ENCODE measurements at regions not wholly inside any gene's neighbourhood (a gene's known extent, or its start where the extent isn't known, plus 50 kb on each side); places are given as distances from the start of the nearest gene placed in this dataset.
A peak's percentile ranks its signal among the peaks of the same experiment; 100 is the strongest.

- no peaks in the 10 kb centered on the region for H3F3A ChIP-seq (replicated peaks; ENCODE audit: insufficient read depth)
- POLR2A ChIA-PET: no interaction called here
- TF ChIP-seq GATA2 (CRISPR knock-in tag; IDR thresholded peaks at IDR 0.05) (no peak), NRF1 (IDR thresholded peaks at IDR 0.05; ENCODE audit: low read depth, low read length) (no peak), TCF12 (IDR thresholded peaks at IDR 0.05) (peak; percentile 83), USF2 (IDR thresholded peaks at IDR 0.05; ENCODE audit: borderline replicate concordance, low read depth, low read length) (no peak), YY1 (IDR thresholded peaks at IDR 0.05; ENCODE audit: low read depth) (no peak), RCOR1 (IDR thresholded peaks at IDR 0.05; ENCODE audit: low read length) (no peak), EP300 (IDR thresholded peaks at IDR 0.05; ENCODE audit: borderline replicate concordance in 1 of 2, low read depth in 1 of 2, low read length in 1 of 2) (peak in 1 of 2 experiments; percentile 67; a peak in 1 of 4 replicates), SMC3 (IDR thresholded peaks at IDR 0.05; ENCODE audit: low read depth, low read length) (no peak), SIN3A (IDR thresholded peaks at IDR 0.05; ENCODE audit: borderline replicate concordance, low read depth, low read length) (peak; percentile 53; the same call in 1 of the 2 replicates), ZBTB33 (IDR thresholded peaks at IDR 0.05; ENCODE audit: borderline replicate concordance, low read depth) (no peak), POLR2AphosphoS5 (IDR thresholded peaks at IDR 0.05; ENCODE audit: low read depth, low read length) (peak; percentile 18; the same call in 1 of the 2 replicates), PBX3 (IDR thresholded peaks at IDR 0.05) (peak; percentile 94), CHD2 (IDR thresholded peaks at IDR 0.05; ENCODE audit: low read length, partially characterized antibody) (no peak), EZH2phosphoT487 (IDR thresholded peaks at IDR 0.05; ENCODE audit: borderline replicate concordance, low read depth) (no peak), TAF1 (IDR thresholded peaks at IDR 0.05; ENCODE audit: borderline replicate concordance, low read depth, low read length) (no peak), JUND (IDR thresholded peaks at IDR 0.05) (0 out of 2 replicates have a peak, but pooled peaks have one; percentile 38), FOSL2 (IDR thresholded peaks at IDR 0.05; ENCODE audit: borderline replicate concordance, low read depth) (peak; percentile 18; the same call in 1 of the 2 replicates), TEAD4 (IDR thresholded peaks at IDR 0.05; ENCODE audit: borderline replicate concordance, insufficient read depth) (peak; percentile 69; the same call in 1 of the 2 replicates)
- TF ChIP-seq, protein P1, sequence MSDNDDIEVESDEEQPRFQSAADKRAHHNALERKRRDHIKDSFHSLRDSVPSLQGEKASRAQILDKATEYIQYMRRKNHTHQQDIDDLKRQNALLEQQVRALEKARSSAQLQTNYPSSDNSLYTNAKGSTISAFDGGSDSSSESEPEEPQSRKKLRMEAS (IDR thresholded peaks at IDR 0.05; ENCODE audit: low read depth): peak; percentile 75
- TF ChIP-seq, protein P2, sequence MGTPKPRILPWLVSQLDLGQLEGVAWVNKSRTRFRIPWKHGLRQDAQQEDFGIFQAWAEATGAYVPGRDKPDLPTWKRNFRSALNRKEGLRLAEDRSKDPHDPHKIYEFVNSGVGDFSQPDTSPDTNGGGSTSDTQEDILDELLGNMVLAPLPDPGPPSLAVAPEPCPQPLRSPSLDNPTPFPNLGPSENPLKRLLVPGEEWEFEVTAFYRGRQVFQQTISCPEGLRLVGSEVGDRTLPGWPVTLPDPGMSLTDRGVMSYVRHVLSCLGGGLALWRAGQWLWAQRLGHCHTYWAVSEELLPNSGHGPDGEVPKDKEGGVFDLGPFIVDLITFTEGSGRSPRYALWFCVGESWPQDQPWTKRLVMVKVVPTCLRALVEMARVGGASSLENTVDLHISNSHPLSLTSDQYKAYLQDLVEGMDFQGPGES (IDR thresholded peaks at IDR 0.05; ENCODE audit: low read depth, low read length): no peak
- TF ChIP-seq, protein P3, sequence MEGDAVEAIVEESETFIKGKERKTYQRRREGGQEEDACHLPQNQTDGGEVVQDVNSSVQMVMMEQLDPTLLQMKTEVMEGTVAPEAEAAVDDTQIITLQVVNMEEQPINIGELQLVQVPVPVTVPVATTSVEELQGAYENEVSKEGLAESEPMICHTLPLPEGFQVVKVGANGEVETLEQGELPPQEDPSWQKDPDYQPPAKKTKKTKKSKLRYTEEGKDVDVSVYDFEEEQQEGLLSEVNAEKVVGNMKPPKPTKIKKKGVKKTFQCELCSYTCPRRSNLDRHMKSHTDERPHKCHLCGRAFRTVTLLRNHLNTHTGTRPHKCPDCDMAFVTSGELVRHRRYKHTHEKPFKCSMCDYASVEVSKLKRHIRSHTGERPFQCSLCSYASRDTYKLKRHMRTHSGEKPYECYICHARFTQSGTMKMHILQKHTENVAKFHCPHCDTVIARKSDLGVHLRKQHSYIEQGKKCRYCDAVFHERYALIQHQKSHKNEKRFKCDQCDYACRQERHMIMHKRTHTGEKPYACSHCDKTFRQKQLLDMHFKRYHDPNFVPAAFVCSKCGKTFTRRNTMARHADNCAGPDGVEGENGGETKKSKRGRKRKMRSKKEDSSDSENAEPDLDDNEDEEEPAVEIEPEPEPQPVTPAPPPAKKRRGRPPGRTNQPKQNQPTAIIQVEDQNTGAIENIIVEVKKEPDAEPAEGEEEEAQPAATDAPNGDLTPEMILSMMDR (IDR thresholded peaks at IDR 0.05): no peak
- TF ChIP-seq, protein P4, sequence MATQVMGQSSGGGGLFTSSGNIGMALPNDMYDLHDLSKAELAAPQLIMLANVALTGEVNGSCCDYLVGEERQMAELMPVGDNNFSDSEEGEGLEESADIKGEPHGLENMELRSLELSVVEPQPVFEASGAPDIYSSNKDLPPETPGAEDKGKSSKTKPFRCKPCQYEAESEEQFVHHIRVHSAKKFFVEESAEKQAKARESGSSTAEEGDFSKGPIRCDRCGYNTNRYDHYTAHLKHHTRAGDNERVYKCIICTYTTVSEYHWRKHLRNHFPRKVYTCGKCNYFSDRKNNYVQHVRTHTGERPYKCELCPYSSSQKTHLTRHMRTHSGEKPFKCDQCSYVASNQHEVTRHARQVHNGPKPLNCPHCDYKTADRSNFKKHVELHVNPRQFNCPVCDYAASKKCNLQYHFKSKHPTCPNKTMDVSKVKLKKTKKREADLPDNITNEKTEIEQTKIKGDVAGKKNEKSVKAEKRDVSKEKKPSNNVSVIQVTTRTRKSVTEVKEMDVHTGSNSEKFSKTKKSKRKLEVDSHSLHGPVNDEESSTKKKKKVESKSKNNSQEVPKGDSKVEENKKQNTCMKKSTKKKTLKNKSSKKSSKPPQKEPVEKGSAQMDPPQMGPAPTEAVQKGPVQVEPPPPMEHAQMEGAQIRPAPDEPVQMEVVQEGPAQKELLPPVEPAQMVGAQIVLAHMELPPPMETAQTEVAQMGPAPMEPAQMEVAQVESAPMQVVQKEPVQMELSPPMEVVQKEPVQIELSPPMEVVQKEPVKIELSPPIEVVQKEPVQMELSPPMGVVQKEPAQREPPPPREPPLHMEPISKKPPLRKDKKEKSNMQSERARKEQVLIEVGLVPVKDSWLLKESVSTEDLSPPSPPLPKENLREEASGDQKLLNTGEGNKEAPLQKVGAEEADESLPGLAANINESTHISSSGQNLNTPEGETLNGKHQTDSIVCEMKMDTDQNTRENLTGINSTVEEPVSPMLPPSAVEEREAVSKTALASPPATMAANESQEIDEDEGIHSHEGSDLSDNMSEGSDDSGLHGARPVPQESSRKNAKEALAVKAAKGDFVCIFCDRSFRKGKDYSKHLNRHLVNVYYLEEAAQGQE (IDR thresholded peaks at IDR 0.05; ENCODE audit: low read depth, low read length): no peak
Observed at GRCh38 chr2:172230889-172231401, 128.2 kb upstream of the DLX2 start.

More at GRCh38 chr2:172230889-172231401, 128.2 kb upstream of the DLX2 start:
- DNase-seq: no peak
- Histone ChIP-seq H3K9me3 (no peaks in the 10 kb centered on the region), H3K79me2 (ENCODE audit: insufficient read depth) (no peaks in the 10 kb centered on the region), H4K20me1 (ENCODE audit: insufficient read depth) (no peaks in the 10 kb centered on the region), H3K9me2 (no peaks in the 10 kb centered on the region), H3K36me3 (replicated peaks in 1 of 2; ENCODE audit: control insufficient read depth in 1 of 2, insufficient read depth in 2 of 2, low read length in 1 of 2) (no peaks in the 10 kb centered on the region), H2AFZ (ENCODE audit: low read depth) (no peak overlapping the region), H3K9ac (no peak overlapping the region), H3K27me3 (ENCODE audit: insufficient read depth) (no peaks in the 10 kb centered on the region), H3K27ac (ENCODE audit: low read depth in 2 of 2, low read length in 1 of 2) (peak overlapping the region; percentile 13 to 69; a peak in 1 of 4 replicates), H3K4me3 (ENCODE audit: low read depth in 2 of 2, low read length in 1 of 2) (no peak overlapping the region), H3K4me1 (ENCODE audit: control insufficient read depth in 1 of 2, insufficient read depth in 2 of 2, low read depth in 1 of 2, low read length in 1 of 2) (peaks cover 7 to 22% of the 10 kb centered on the region in 2 experiments), H3K4me2 (peak overlapping the region; percentile 34; the same call in 1 of the 2 replicates)
- CTCF ChIA-PET: no interaction called here
- WGBS (ENCODE audit: low lambda C conversion rate): 78% methylated on average over 6 of the region's 6 CpGs
